ENCODE measurements at regions not wholly inside any gene's neighbourhood (a gene's known extent, or its start where the extent isn't known, plus 50 kb on each side); places are given as distances from the start of the nearest gene placed in this dataset.
A peak's percentile ranks its signal among the peaks of the same experiment; 100 is the strongest.

GRCh38 chr10:25661632-25662031, 272.4 kb upstream of the MYO3A start:
- H3K27me3 Mint-ChIP-seq (ENCODE audit: low read depth) = no peaks in the 10 kb centered on the region
- no peak for DNase-seq (ENCODE audit: low spot score in 2 of 2, unreplicated experiment in 2 of 2)
- H3K4me1 Mint-ChIP-seq = peaks cover 6% of the 10 kb centered on the region
- no peak overlapping the region for H3K4me3 Mint-ChIP-seq
- H3K27ac Mint-ChIP-seq = no peak overlapping the region
- peaks cover 3% of the 10 kb centered on the region for H3K36me3 Mint-ChIP-seq
- TF ChIP-seq, protein P1, sequence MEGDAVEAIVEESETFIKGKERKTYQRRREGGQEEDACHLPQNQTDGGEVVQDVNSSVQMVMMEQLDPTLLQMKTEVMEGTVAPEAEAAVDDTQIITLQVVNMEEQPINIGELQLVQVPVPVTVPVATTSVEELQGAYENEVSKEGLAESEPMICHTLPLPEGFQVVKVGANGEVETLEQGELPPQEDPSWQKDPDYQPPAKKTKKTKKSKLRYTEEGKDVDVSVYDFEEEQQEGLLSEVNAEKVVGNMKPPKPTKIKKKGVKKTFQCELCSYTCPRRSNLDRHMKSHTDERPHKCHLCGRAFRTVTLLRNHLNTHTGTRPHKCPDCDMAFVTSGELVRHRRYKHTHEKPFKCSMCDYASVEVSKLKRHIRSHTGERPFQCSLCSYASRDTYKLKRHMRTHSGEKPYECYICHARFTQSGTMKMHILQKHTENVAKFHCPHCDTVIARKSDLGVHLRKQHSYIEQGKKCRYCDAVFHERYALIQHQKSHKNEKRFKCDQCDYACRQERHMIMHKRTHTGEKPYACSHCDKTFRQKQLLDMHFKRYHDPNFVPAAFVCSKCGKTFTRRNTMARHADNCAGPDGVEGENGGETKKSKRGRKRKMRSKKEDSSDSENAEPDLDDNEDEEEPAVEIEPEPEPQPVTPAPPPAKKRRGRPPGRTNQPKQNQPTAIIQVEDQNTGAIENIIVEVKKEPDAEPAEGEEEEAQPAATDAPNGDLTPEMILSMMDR (IDR thresholded peaks at IDR 0.05; ENCODE audit: unreplicated experiment) = no peak
- peaks cover 39% of the 10 kb centered on the region for H3K9me3 Mint-ChIP-seq

GRCh38 chr10:25666276-25666675, 267.8 kb upstream of the MYO3A start:
- Mint-ChIP-seq H3K27ac (peak overlapping the region; percentile 30), H3K27me3 (ENCODE audit: low read depth) (no peaks in the 10 kb centered on the region), H3K36me3 (peaks cover 3% of the 10 kb centered on the region), H3K4me1 (peaks cover 6% of the 10 kb centered on the region), H3K9me3 (peaks cover 28% of the 10 kb centered on the region), H3K4me3 (no peak overlapping the region)
- DNase-seq (ENCODE audit: low spot score in 2 of 2, unreplicated experiment in 2 of 2) = peak in 1 of 2 experiments; percentile 46
- TF ChIP-seq, protein P1 (IDR thresholded peaks at IDR 0.05; ENCODE audit: unreplicated experiment) = no peak

GRCh38 chr10:25675204-25675603, 258.8 kb upstream of the MYO3A start:
- peaks cover 10% of the 10 kb centered on the region for H3K9me3 Mint-ChIP-seq
- peaks cover 5% of the 10 kb centered on the region for H3K36me3 Mint-ChIP-seq
- TF ChIP-seq, protein P1 (IDR thresholded peaks at IDR 0.05; ENCODE audit: unreplicated experiment) = no peak
- no peak overlapping the region for H3K27ac Mint-ChIP-seq
- no peak overlapping the region for H3K4me3 Mint-ChIP-seq
- no peaks in the 10 kb centered on the region for H3K27me3 Mint-ChIP-seq (ENCODE audit: low read depth)
- peaks cover 15% of the 10 kb centered on the region for H3K4me1 Mint-ChIP-seq
- no peak for DNase-seq (ENCODE audit: low spot score in 2 of 2, unreplicated experiment in 2 of 2)

- TF ChIP-seq, protein P1 (IDR thresholded peaks at IDR 0.05; ENCODE audit: unreplicated experiment) = no peak
- no peak overlapping the region for H3K27ac Mint-ChIP-seq
- peaks cover 5% of the 10 kb centered on the region for H3K36me3 Mint-ChIP-seq
- H3K4me3 Mint-ChIP-seq = no peak overlapping the region
- no peaks in the 10 kb centered on the region for H3K27me3 Mint-ChIP-seq (ENCODE audit: low read depth)
- peaks cover 15% of the 10 kb centered on the region for H3K4me1 Mint-ChIP-seq
- DNase-seq (ENCODE audit: low spot score in 2 of 2, unreplicated experiment in 2 of 2) = no peak
- peaks cover 10% of the 10 kb centered on the region for H3K9me3 Mint-ChIP-seq
Measured at GRCh38 chr10:25675615-25676014, 258.4 kb upstream of the MYO3A start.

DNA sequence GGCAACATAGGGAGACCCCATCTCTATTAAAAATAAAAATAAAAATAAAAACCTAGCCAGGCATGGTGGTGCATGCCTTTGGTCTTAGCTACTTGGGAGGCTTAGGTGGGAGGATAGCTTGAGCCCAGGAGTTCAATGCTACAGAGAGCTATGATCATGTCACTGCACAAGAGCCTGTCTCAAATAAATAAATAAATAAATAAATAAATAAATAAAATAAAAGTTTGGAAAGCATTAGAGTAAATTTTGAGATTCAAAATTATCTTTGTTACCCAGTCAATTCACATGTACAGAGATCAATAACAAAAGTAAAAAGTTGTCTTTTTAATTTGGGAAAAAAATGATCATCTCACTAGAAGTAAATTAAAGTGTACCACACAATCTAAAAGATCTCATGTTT, 255.8 kb upstream of the MYO3A start:
- no peak overlapping the region for H3K27ac Mint-ChIP-seq
- H3K27me3 Mint-ChIP-seq (ENCODE audit: low read depth) = no peaks in the 10 kb centered on the region
- H3K4me1 Mint-ChIP-seq = peaks cover 36% of the 10 kb centered on the region
- no peak overlapping the region for H3K4me3 Mint-ChIP-seq
- peaks cover 5% of the 10 kb centered on the region for H3K36me3 Mint-ChIP-seq
- H3K9me3 Mint-ChIP-seq = peaks cover 10% of the 10 kb centered on the region
- no peak for DNase-seq (ENCODE audit: low spot score in 2 of 2, unreplicated experiment in 2 of 2)
- TF ChIP-seq, protein P1 (IDR thresholded peaks at IDR 0.05; ENCODE audit: unreplicated experiment) = no peak

DNA sequence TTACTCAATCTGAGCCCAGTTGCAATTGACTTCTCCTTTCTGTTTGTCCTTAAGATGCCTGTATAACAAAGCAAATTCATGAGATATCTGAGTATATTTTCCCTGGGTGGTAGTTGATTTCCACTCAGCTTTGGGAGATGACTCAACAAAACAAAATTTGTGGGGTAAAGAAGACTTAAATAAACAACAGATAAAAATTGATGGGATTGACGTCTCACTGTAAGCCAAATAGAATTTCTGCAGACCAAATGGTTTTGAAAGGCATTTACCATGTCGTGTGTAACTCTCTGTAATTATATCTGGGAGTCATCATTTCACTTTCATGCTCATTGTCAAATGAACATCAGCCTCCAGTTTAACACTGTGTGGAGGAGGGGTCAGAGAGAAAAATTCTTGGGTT, 255.4 kb upstream of the MYO3A start:
- H3K4me1 Mint-ChIP-seq = peaks cover 37% of the 10 kb centered on the region
- peak overlapping the region; percentile 76 for H3K27ac Mint-ChIP-seq
- H3K36me3 Mint-ChIP-seq = peaks cover 5% of the 10 kb centered on the region
- no peak for DNase-seq (ENCODE audit: low spot score in 2 of 2, unreplicated experiment in 2 of 2)
- H3K9me3 Mint-ChIP-seq = peaks cover 6% of the 10 kb centered on the region
- no peaks in the 10 kb centered on the region for H3K27me3 Mint-ChIP-seq (ENCODE audit: low read depth)
- H3K4me3 Mint-ChIP-seq = no peak overlapping the region
- TF ChIP-seq, protein P1 (IDR thresholded peaks at IDR 0.05; ENCODE audit: unreplicated experiment) = no peak
